GM12874 (cell line): ENCODE measurements at regions not wholly inside any gene's neighbourhood (a gene's known extent, or its start where the extent isn't known, plus 50 kb on each side); places are given as distances from the start of the nearest gene placed in this dataset.

ENCODE experiments used
- TF ChIP-seq, protein P1 (sequence below): IDR thresholded peaks from 2 replicates; pipeline ENCODE4 v1.5.1; 2011; ENCODE audit warnings: low read depth, mild to moderate bottlenecking, control low read depth, low read length, moderate library complexity; ENCODE audit not compliant: insufficient read depth

DNA sequence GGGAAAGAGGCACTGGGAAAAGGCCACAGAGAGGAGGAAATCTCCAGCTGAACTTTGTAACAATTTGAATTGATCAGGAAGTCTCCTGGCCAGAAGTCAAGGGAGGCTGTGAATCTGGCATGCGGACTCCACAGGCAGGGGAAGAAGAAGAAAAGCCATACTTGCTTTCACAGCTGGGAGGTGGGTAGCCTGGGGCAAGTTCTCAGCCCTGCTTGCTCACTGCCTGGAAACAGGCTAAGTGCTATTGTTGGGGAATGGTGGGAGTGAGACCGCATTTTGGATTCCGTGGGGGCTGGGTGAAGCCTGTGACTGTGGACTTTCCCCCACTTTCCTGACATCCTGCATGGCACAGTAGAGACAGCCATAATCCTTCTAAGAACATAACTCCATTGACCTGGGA is 168.8 kb upstream of the CD96 start:
- TF ChIP-seq, protein P1, sequence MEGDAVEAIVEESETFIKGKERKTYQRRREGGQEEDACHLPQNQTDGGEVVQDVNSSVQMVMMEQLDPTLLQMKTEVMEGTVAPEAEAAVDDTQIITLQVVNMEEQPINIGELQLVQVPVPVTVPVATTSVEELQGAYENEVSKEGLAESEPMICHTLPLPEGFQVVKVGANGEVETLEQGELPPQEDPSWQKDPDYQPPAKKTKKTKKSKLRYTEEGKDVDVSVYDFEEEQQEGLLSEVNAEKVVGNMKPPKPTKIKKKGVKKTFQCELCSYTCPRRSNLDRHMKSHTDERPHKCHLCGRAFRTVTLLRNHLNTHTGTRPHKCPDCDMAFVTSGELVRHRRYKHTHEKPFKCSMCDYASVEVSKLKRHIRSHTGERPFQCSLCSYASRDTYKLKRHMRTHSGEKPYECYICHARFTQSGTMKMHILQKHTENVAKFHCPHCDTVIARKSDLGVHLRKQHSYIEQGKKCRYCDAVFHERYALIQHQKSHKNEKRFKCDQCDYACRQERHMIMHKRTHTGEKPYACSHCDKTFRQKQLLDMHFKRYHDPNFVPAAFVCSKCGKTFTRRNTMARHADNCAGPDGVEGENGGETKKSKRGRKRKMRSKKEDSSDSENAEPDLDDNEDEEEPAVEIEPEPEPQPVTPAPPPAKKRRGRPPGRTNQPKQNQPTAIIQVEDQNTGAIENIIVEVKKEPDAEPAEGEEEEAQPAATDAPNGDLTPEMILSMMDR, result no peak

DNA sequence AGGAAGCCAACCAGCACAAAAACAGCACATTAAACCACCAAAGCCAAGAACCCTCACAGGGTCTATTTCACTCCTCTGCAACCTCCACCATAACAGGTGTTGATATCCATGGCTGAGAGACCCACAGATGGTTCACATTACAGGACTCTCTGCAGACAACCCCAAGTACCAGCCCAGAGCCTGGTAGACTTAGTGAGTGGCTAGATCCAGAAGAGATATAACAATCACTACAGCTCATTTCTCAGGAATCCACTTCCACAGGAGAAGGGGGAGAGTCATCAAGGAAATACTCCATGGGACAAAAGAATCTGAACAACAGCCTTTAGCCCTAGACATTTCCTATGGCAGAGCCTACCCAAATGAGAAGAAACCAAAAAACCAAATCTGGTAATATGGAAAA is 168.1 kb upstream of the CD96 start:
- TF ChIP-seq, protein P1, result no peak

DNA sequence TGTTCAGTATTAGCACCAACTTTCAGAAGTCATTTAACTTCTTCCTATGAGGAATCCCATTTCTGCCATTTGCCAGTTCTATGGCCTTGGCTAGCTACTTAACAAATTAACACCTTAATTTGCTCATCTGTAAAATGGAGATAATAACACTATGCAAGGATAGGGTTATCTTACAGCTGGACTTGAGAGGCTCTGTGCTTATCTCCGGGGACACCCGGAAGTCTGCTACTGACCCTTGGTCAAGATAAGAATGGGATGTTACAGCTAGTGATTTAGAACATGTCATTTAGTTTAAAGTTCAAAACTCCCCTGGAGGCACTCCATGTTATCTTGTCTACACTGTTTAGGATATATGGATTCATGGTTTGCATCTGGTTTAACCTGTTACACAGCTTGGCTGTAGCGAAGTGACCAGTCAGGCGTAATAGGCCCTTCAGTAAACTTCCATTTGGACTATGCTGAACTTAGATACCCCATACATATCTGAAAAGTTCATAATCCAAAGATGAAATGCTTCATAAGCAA is 156.0 kb upstream of the CD96 start:
- TF ChIP-seq, protein P1, result no peak

DNA sequence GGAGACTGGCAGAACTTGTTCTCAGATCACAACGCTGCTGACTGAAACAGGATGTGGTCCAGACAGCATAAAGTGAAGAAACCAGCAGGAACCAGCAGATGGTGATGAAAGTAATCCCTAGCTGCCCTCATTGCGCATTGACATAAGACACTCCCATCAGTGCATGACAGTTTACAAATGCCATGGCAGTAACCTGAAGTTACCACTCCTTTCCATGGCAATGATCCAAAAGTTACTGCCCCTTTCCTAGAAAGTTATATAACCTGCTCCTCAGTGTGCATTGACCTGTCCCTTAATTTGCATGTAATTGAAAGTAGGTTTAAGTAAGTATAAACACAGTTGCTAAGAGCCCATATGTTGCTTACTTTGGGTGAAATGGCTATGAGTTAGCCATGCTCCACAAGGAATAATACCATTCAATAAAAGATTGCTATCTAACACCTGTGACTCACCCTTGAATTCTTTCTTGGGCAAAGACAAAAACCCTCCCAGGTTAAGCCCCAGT is 149.1 kb upstream of the CD96 start:
- TF ChIP-seq, protein P1, result no peak

DNA sequence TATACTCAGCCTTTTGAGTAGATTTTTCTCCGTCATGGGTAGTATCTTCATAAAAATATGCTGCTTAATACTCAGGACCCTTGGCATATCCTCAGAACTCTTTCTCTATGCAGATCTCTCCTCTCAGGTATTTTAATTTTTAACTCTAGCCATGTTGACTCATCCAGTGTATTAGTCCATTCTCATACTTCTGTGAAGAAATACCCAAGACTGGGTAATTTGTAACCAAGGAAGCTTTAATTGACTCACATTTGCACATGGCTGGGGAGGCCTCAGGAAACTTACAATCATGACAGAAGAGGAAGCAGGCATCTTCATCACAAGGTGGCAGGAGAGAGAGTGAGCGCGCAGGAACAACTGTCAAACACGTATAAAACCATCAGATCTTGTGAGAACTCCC is 129.3 kb upstream of the CD96 start:
- TF ChIP-seq, protein P1, result no peak

DNA sequence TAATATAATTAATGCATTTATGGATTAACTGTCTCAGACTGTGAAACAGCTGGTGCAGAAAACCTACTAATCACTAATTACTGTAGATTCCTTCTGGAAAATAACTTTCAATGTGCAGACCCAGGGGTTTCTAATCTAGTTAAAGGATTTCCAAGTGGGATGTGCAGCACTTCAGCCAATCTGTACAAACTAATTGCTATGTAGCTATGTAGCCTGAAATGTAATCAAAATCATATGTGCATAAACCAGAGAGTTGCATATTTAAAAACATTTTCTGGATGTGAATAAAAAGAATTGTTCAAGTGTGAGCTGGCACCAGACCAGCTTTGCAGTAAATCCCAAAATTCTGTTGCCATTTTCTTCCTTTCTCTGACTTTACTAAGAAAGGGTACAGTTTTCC is 127.5 kb upstream of the CD96 start:
- TF ChIP-seq, protein P1, result no peak

DNA sequence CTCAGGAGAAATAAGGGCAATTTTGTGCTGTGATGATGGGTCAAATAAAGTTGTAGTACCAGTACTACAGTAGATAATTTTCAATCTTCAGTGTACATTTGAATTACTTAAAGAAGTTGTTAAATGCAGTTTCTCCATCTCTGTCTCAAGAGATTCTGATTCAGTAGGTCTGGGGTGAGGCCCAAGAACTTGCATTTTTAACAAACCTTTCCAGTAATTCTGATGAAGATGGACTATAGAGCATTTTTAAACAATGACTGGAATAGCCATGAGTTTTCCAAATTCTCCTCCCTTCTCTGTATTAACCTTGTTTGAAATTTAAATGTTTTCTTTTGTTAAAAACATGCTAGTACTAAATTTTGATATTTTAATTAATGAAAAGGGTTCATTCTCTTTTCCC is 127.0 kb upstream of the CD96 start:
- TF ChIP-seq, protein P1, result no peak

DNA sequence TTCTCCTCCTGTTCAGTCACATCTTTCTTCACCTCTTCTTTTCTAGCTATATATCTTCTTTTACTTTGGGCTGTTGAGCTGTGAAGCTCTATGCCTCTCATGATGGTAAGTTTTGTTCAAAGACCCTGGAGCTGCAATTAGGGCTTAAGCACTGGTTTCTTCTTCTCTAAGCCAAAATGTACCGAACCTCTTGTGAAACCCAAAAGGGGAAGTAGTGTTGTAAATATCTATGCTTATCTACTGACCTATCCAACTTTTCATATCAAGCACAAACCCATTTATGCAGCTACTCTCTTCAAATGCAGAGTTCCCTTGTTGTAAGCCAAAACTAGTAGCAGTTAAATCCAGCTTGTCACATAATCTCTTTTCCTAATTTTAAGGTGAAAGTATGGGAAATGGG is 123.6 kb upstream of the CD96 start:
- TF ChIP-seq, protein P1, result no peak
